ENCODE measurements at regions not wholly inside any gene's neighbourhood (a gene's known extent, or its start where the extent isn't known, plus 50 kb on each side); places are given as distances from the start of the nearest gene placed in this dataset.

GRCh38 chr6:164296411-164296810 is 881.9 kb downstream of the QKI start:
- BruUV-seq (replicated peaks) = no TSS peak
- intact Hi-C loops (cut with micrococcal nuclease) = no loop called here
- Histone ChIP-seq H2AFZ (ENCODE audit: low read depth, low read length, poor library complexity, severe bottlenecking) (no peak overlapping the region), H3K4me2 (ENCODE audit: low read length) (no peak overlapping the region), H3K4me3 (replicated peaks in 1 of 2; ENCODE audit: low read depth in 1 of 2, low read length in 2 of 2) (no peak overlapping the region), H4K20me1 (ENCODE audit: insufficient read depth) (no peaks in the 10 kb centered on the region), H3K9ac (ENCODE audit: low read length) (no peak overlapping the region), H3K9me3 (ENCODE audit: control insufficient read depth in 1 of 2, insufficient read depth in 1 of 2, low read depth in 1 of 2, low read length in 2 of 2) (peaks cover 0 to 15% of the 10 kb centered on the region in 2 experiments; a peak in 2 of 4 replicates), H3K27ac (ENCODE audit: low read depth, low read length) (no peak overlapping the region), H3K9me2 (ENCODE audit: insufficient read depth) (no peaks in the 10 kb centered on the region), H3K4me1 (ENCODE audit: control insufficient read depth in 1 of 2, insufficient read depth in 2 of 2, low read length in 2 of 2) (no peaks in the 10 kb centered on the region), H3K36me3 (ENCODE audit: control insufficient read depth in 1 of 2, insufficient read depth in 2 of 2, low read length in 2 of 2) (no peaks in the 10 kb centered on the region), H3K79me2 (ENCODE audit: insufficient read depth, low read length) (no peaks in the 10 kb centered on the region), H3K27me3 (ENCODE audit: insufficient read depth, low read length) (no peaks in the 10 kb centered on the region)
- ATAC-seq = no peak
- no peak for TF ChIP-seq ELF1 (IDR thresholded peaks at IDR 0.05; ENCODE audit: borderline replicate concordance, low read depth)
- TF ChIP-seq ATF3 (IDR thresholded peaks at IDR 0.05) = no peak
- no peak for TF ChIP-seq ZFX (IDR thresholded peaks at IDR 0.05)
- TF ChIP-seq SRF (IDR thresholded peaks at IDR 0.05; ENCODE audit: low read depth) = no peak
- TF ChIP-seq FOSL1 (IDR thresholded peaks at IDR 0.05; ENCODE audit: low read depth) = no peak
- no peak for TF ChIP-seq SP1 (IDR thresholded peaks at IDR 0.05; ENCODE audit: low read depth)
- CTCF ChIA-PET = no interaction called here
- POLR2A ChIA-PET = no interaction called here
- no peak for DNase-seq (ENCODE audit: low read depth, low spot score)
- RAD21 ChIA-PET (ENCODE audit: low non-redundant PET in 1 of 2, low total read pairs in 2 of 2, uncharacterized antibody in 2 of 2, unreplicated experiment in 2 of 2) = no interaction called here

GRCh38 chr6:164294047-164294784 is 879.7 kb downstream of the QKI start:
- no TSS peak for BruUV-seq (replicated peaks)
- H3K27me3 ChIP-seq (ENCODE audit: insufficient read depth, low read length) = no peaks in the 10 kb centered on the region
- no peak overlapping the region for H3K4me2 ChIP-seq (ENCODE audit: low read length)
- H2AFZ ChIP-seq (ENCODE audit: low read depth, low read length, poor library complexity, severe bottlenecking) = no peak overlapping the region
- ChIA-PET CTCF (no interaction called here), POLR2A (no interaction called here), RAD21 (ENCODE audit: low non-redundant PET in 1 of 2, low total read pairs in 2 of 2, uncharacterized antibody in 2 of 2, unreplicated experiment in 2 of 2) (no interaction called here)
- no peak for TF ChIP-seq CTCF (IDR thresholded peaks at IDR 0.05 in 2 of 3, conservative IDR thresholded peaks at IDR 0.05 in 1 of 3; ENCODE audit: borderline replicate concordance in 1 of 3, insufficient read depth in 1 of 3, low read depth in 2 of 3, low read length in 2 of 3)
- no peak for TF ChIP-seq ATF3 (IDR thresholded peaks at IDR 0.05)
- no peak for TF ChIP-seq RAD21 (IDR thresholded peaks at IDR 0.05; ENCODE audit: low read depth)
- TF ChIP-seq SRF (IDR thresholded peaks at IDR 0.05; ENCODE audit: low read depth) = no peak
- TF ChIP-seq SP1 (IDR thresholded peaks at IDR 0.05; ENCODE audit: low read depth) = no peak
- no peak for TF ChIP-seq ZBTB33 (IDR thresholded peaks at IDR 0.05; ENCODE audit: extremely low read depth, insufficient replicate concordance, low read length)
- TF ChIP-seq CEBPB (IDR thresholded peaks at IDR 0.05; ENCODE audit: low read depth) = no peak
- TF ChIP-seq EZH2 (IDR thresholded peaks at IDR 0.05) = no peak
- no peak overlapping the region for H3K9ac ChIP-seq (ENCODE audit: low read length)
- no peak overlapping the region for H3K4me3 ChIP-seq (replicated peaks in 1 of 2; ENCODE audit: low read depth in 1 of 2, low read length in 2 of 2)
- intact Hi-C loops (cut with micrococcal nuclease) = no loop called here
- H4K20me1 ChIP-seq (ENCODE audit: insufficient read depth) = no peaks in the 10 kb centered on the region
- no peak for DNase-seq (ENCODE audit: low read depth, low spot score)
- no peak for ATAC-seq
- no peaks in the 10 kb centered on the region for H3K36me3 ChIP-seq (ENCODE audit: control insufficient read depth in 1 of 2, insufficient read depth in 2 of 2, low read length in 2 of 2)
- H3K9me3 ChIP-seq (ENCODE audit: control insufficient read depth in 1 of 2, insufficient read depth in 1 of 2, low read depth in 1 of 2, low read length in 2 of 2) = peaks cover 0 to 15% of the 10 kb centered on the region in 2 experiments; a peak in 2 of 4 replicates
- no peaks in the 10 kb centered on the region for H3K9me2 ChIP-seq (ENCODE audit: insufficient read depth)
- H3K27ac ChIP-seq (ENCODE audit: low read depth, low read length) = no peak overlapping the region
- no peaks in the 10 kb centered on the region for H3K79me2 ChIP-seq (ENCODE audit: insufficient read depth, low read length)
- no peaks in the 10 kb centered on the region for H3K4me1 ChIP-seq (ENCODE audit: control insufficient read depth in 1 of 2, insufficient read depth in 2 of 2, low read length in 2 of 2)
